ENCODE measurements at regions not wholly inside any gene's neighbourhood (a gene's known extent, or its start where the extent isn't known, plus 50 kb on each side); places are given as distances from the start of the nearest gene placed in this dataset.

GRCh38 chr12:107558141-107558815, 127.3 kb upstream of the PWP1 start:
- no peak overlapping the region for H3K4ac ChIP-seq (replicated peaks; ENCODE audit: insufficient read length, low read depth, low read length)
- FAIRE-seq (no peak), DNase-seq (ENCODE audit: low read depth in 1 of 2, low spot score in 2 of 2) (no peak)
- no peak overlapping the region for H2BK15ac ChIP-seq (ENCODE audit: low read length)
- no peak overlapping the region for H4K5ac ChIP-seq (ENCODE audit: insufficient read length, low read depth, low read length)
- no peak overlapping the region for H2AFZ ChIP-seq (ENCODE audit: low read length)
- H3K56ac ChIP-seq (replicated peaks; ENCODE audit: insufficient read length, low read depth, low read length) = no peak overlapping the region
- no peak overlapping the region for H2BK5ac ChIP-seq (ENCODE audit: low read depth, low read length)
- H3K36me3 ChIP-seq (ENCODE audit: control insufficient read depth in 2 of 4, insufficient read depth in 4 of 4, low read length in 3 of 4) = no peaks in the 10 kb centered on the region
- no peak overlapping the region for H3K14ac ChIP-seq (ENCODE audit: insufficient read length)
- no peak overlapping the region for H2AK5ac ChIP-seq (ENCODE audit: low read depth, low read length)
- no peaks in the 10 kb centered on the region for H4K20me1 ChIP-seq (replicated peaks in 1 of 2; ENCODE audit: control insufficient read depth in 1 of 2, insufficient read depth in 2 of 2, low read length in 2 of 2)
- no peak overlapping the region for H3K9ac ChIP-seq (replicated peaks in 1 of 4; ENCODE audit: extremely low read depth in 1 of 4, low read depth in 3 of 4, low read length in 3 of 4)
- no peak overlapping the region for H4K91ac ChIP-seq (replicated peaks; ENCODE audit: insufficient read length, low read length)
- TF ChIP-seq ZNF274 (IDR thresholded peaks at IDR 0.05; ENCODE audit: borderline replicate concordance, extremely low read depth, low read length) (no peak), GTF2F1 (IDR thresholded peaks at IDR 0.05; ENCODE audit: borderline replicate concordance, low read depth, low read length) (no peak), CREB1 (IDR thresholded peaks at IDR 0.05) (no peak), YY1 (IDR thresholded peaks at IDR 0.05; ENCODE audit: low read depth, low read length) (no peak), POU5F1 (IDR thresholded peaks at IDR 0.05; ENCODE audit: low read depth, low read length) (no peak)
- H2BK20ac ChIP-seq (ENCODE audit: low read length) = no peak overlapping the region
- no peak overlapping the region for H2BK120ac ChIP-seq (replicated peaks; ENCODE audit: low read depth, low read length)
- ChIA-PET CTCF (ENCODE audit: partially characterized antibody) (interaction anchor here (0.7 to 3.3 kb wide), 18 partner anchors 8 to 454 kb away, joined by 3 to 18 read pairs (median 3); no protein-coding TSS in a partner anchor), POLR2A (ENCODE audit: partially characterized antibody) (no interaction called here)
- H3K79me1 ChIP-seq (ENCODE audit: low read depth, low read length) = no peaks in the 10 kb centered on the region; the same call in 1 of the 2 replicates
- H3K27me3 ChIP-seq (replicated peaks in 1 of 4; ENCODE audit: control insufficient read depth in 3 of 4, extremely low read depth in 1 of 4, insufficient read depth in 3 of 4, low read length in 3 of 4) = no peaks in the 10 kb centered on the region
- H3K4me1 ChIP-seq (replicated peaks in 1 of 4; ENCODE audit: control insufficient read depth in 3 of 4, insufficient read depth in 4 of 4, low read length in 3 of 4) = peaks cover 0 to 6% (median 2%) of the 10 kb centered on the region in 4 experiments; a peak in 3 of 7 replicates
- no peak overlapping the region for H2BK12ac ChIP-seq (ENCODE audit: low read depth, low read length)
- H3K4me2 ChIP-seq (ENCODE audit: insufficient read depth in 1 of 2, low read depth in 2 of 2, low read length in 2 of 2) = no peak overlapping the region
- H4K8ac ChIP-seq (ENCODE audit: extremely low read depth, insufficient read depth, low read length) = no peak overlapping the region; the same call in 1 of the 2 replicates
- H3K23ac ChIP-seq (ENCODE audit: insufficient read length) = no peak overlapping the region
- H3K18ac ChIP-seq (ENCODE audit: extremely low read depth, low read length) = no peak overlapping the region
- 86% methylated on average over 9 of the region's 9 CpGs; no CpG with 5 or more reads in 1 of the 2 experiments for WGBS, 2 experiments (ENCODE audit: extremely low coverage in 1 of 2, insufficient coverage in 1 of 2, insufficient read length in 1 of 2, insufficient replicate concordance in 2 of 2, low coverage in 1 of 2, low lambda C conversion rate in 2 of 2, missing lambda C conversion rate in 1 of 2)
- no peaks in the 10 kb centered on the region for H3K79me2 ChIP-seq (ENCODE audit: control insufficient read depth in 1 of 2, insufficient read depth in 2 of 2, low read length in 2 of 2)
- H3K27ac ChIP-seq (ENCODE audit: low read depth, low read length) = no peak overlapping the region
- 0 out of 4 replicates have a peak, but pooled peaks cover 2 to 3% of the 10 kb centered on the region in 2 experiments for H3K9me3 ChIP-seq (ENCODE audit: insufficient read depth in 2 of 2, low read depth in 1 of 2, low read length in 1 of 2)
- no peaks in the 10 kb centered on the region for H3K23me2 ChIP-seq (ENCODE audit: low read depth, low read length)
- H3K4me3 ChIP-seq (ENCODE audit: extremely low read depth in 1 of 4, insufficient read depth in 2 of 4, low read depth in 3 of 4, low read length in 4 of 4) = no peak overlapping the region

All from H1 (cell line).